ENCODE measurements at regions not wholly inside any gene's neighbourhood (a gene's known extent, or its start where the extent isn't known, plus 50 kb on each side); places are given as distances from the start of the nearest gene placed in this dataset.

- TF ChIP-seq CTCF (IDR thresholded peaks at IDR 0.05; ENCODE audit: low read depth, low read length, poor library complexity, severe bottlenecking) = no peak
- no peak for TF ChIP-seq EZH2phosphoT487 (IDR thresholded peaks at IDR 0.05; ENCODE audit: borderline replicate concordance, low read length)
Observed at GRCh38 chr12:11946161-11946560, 124.6 kb upstream of the BCL2L14 start.
